HPDE6-E6E7 (cell line): ENCODE measurements at regions not wholly inside any gene's neighbourhood (a gene's known extent, or its start where the extent isn't known, plus 50 kb on each side); places are given as distances from the start of the nearest gene placed in this dataset.
A peak's percentile ranks its signal among the peaks of the same experiment; 100 is the strongest.

Source experiments
- DNase-seq: peaks from one replicate; pipeline ENCODE4 v3.0.0; 2011; ENCODE audit warnings: missing footprints; ENCODE audit errors: extremely low spot score

- no peak for DNase-seq
Measured at GRCh38 chr13:34547929-34548328, 394.1 kb upstream of the NBEA start.

DNA sequence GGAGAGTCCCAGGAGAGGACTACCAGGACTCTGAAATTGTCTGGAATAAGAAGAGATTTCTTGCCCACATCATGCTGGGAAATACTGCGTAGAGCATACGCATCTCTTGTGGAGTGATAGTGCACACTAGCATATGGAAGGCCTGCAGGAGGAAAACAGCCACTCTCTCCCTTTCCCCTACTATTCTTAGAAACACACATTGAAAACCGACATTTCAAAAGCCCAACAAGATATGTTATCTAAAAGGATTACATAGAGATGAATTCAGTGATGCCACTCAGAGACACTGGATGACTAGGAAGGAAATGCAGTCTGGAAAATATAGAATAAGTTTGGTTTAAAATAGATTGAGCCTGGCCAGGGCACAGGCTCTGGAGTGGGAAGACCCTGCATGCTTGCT is 388.7 kb upstream of the NBEA start:
- no peak for DNase-seq

GRCh38 chr13:34555988-34556387 is 386.1 kb upstream of the NBEA start:
- DNase-seq: no peak

DNA sequence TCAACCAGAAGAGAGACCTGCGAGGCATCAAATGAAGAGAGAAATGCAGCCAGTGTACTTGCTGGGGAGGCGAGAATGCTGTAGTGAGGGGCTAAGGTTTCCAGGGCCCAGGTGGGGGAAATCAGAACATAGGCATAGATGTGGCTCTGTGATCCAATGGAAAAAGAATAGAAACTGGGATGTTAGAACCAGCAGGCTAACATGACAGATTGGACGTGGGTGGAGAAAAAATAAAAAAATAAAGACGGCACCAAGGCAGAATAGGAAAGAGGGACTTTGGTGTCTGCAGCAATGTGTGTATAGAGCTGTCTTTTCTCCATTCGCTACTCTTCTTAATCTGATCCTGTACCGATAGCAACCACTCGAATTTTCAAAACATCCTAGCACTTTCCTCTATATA is 381.0 kb upstream of the NBEA start:
- DNase-seq: no peak

DNA sequence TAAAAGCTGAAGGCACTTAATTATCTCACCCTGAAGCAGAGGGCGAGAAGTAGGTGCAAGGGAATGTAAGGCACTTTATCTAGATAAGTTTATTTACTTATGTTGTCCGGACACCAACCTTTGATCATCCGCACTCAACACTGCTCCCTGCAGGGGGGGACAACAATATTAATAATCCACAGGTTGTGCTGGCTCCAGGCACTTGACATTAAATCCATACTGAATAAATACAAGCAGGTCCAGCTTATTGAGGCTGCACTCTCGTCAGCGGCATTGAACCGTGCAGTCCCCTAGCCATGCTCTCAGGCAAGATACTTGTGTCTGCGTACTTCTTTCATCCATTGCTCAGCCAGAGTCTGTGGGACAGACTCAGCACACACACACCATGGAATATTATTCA is 374.5 kb upstream of the NBEA start:
- DNase-seq: no peak

DNA sequence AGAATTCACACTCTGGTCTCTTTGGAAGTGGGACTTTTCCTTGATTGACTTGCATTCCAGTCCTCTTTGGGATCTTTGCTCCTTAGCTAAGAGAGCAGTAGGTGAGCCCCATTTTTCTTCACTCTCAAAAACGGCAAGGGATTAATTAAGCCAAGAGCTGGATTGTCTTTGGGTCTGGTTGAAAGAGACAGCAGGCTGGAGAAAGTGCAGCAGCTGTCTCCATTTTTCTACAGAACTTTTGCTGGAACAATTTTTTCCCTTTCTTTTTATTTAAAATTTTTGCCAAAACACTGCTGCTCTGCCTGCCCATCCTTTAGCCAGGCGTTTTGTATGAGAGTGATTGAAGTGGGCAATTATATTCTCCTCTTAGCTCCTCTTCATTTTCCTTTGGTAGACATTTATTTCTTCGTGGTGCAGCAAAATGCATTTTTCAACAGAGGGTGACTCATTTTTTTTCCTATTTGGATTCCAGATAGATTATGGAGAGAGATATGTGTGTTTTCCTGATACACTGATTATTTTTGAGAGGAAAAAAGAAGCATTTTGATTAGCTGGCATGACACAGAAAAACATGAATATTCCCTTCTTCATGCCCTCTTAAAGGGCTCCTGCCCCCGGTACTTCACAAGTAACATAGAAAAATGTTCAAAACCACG is 371.2 kb upstream of the NBEA start:
- DNase-seq: no peak

GRCh38 chr13:34571716-34572115 is 370.4 kb upstream of the NBEA start:
- no peak for DNase-seq

DNA sequence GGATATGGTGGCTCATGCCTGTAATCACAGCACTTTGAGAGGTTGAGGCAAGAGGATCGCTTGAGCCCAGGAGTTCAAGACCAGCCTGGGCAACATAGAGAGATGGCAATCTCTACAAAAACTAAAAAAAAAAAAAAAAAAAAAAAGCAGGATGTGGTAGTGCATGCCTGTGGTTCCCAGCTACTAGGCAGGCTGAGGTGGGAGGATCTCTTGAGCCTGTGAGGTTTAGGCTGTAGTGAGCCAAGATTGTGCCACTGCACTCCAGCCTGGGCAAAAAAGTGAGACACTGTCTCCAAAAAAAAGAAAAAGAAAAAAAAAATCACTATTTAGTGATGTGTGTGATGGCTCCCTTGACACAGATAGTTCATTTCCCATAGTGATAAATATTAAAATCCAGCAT is 365.0 kb upstream of the NBEA start:
- DNase-seq: no peak

- DNase-seq: peak; percentile 1
Measured at GRCh38 chr13:34578471-34578870, 363.6 kb upstream of the NBEA start.

DNA sequence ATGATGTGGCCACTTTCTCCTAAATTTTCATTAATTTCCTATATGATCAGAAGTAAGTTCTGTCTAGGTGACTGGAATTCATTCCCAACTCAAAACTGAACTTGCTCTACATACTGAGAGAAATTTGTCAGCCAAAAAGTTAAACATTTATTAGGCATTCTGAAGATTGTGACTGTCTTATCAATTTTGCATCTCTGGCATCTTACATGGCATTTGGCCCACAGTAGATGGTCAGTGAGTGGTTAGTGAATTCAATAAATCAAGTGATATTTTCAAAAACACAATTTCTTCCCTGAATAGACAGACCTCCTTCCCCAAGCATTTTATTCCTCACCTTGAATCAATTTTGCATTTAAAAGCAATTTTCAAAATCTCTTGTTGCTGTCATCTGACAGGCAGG is 363.2 kb upstream of the NBEA start:
- DNase-seq: no peak

GRCh38 chr13:34583181-34583580 is 358.9 kb upstream of the NBEA start:
- no peak for DNase-seq

- no peak for DNase-seq
Measured at GRCh38 chr13:34587576-34587975, 354.5 kb upstream of the NBEA start.

DNA sequence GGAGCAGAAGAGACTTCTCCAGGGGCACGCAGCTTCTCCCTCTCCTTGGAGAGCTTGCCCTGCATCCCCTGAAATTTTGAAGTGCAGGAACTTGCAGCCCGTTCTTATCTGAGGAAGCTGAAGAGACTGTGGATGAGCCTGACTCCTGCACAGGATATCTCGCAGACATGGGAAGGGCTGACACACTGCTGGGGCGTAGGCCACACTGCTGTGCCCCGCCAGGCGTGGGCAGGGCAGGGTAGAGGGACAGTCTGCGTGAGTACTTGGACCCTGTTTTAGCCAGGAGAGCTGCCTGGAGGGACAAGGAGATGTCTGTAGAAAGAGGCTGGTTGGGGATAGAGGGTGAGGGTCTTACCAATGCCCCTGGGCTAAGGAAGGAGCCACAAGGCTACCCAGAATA is 353.7 kb upstream of the NBEA start:
- DNase-seq: no peak

DNA sequence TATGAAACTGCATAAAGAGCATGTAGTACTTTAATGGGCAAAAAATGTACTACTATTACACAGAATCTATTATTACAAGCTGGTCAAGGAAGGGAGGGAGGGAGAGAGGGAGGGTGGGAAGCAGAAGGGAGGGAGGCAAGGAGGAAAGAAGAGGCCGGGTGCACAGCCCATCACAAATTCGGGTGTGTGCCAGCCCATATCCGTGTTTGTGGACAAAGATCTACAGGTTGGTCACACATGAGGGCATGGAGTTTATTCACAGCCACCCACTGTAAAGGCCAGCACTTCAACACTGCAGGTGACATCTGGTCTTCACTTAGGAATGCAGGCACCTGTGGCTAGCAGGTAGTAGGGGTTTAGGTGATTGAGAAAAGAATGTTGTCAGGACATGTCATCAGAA is 352.5 kb upstream of the NBEA start:
- DNase-seq: no peak

DNA sequence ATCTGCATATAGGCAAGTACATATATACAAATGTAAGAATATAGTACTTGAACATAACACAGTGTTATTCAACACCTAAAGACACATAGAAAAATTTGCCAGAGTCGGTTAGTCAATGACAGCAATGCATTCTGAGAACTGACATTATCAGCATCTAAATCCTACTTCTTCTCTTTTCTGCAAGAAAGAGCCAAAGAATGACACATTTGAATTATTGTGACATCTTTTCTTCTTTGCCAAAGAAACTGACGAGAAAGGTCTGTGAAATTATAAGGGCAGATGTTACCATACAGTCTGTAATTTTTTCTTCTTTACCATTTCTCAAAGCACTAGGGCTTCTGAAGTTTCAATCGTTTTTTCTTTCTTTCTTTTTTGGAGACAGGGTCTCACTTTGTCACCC is 350.9 kb upstream of the NBEA start:
- DNase-seq: no peak

- DNase-seq: no peak
Measured at GRCh38 chr13:34591900-34592529, 350.1 kb upstream of the NBEA start.

- no peak for DNase-seq
Measured at GRCh38 chr13:34593658-34594057, 348.4 kb upstream of the NBEA start.

- no peak for DNase-seq
Measured at GRCh38 chr13:34594507-34594906, 347.6 kb upstream of the NBEA start.

- DNase-seq: no peak
Measured at GRCh38 chr13:34608331-34608730, 333.7 kb upstream of the NBEA start.

GRCh38 chr13:34611671-34612070 is 330.4 kb upstream of the NBEA start:
- no peak for DNase-seq

- no peak for DNase-seq
Measured at GRCh38 chr13:34617473-34618083, 324.5 kb upstream of the NBEA start.

GRCh38 chr13:34618654-34619053 is 323.4 kb upstream of the NBEA start:
- no peak for DNase-seq

DNA sequence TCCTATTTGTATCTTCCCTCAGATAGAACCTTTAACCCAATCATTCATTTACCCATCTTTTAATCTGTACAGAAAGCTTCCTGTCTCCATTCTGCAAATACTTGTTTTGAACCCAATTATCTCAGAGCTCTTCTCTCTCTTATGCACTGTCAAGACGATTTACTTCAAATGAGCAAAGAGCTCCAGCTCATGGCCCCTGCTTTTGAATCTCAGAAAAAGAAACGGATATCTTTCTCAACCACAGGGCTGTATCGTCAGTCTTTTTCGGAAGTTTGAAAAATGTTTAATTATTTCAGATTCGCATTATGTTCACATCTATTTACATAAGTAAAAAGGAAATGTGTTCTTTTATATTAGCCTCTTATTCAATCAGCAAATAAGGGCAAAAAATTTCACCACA is 322.7 kb upstream of the NBEA start:
- DNase-seq: no peak
